Iris pigment epithelial cell (primary cell): ENCODE measurements at regions not wholly inside any gene's neighbourhood (a gene's known extent, or its start where the extent isn't known, plus 50 kb on each side); places are given as distances from the start of the nearest gene placed in this dataset.
"Not testable (repeated sequence)": the region's sequence is repeated elsewhere in the genome, so short reads cannot be mapped to it uniquely, and the experiment has no call there.

Experiments used
- DNase-seq: peaks from one replicate; pipeline ENCODE4 v3.0.0-alpha.2; 2011; ENCODE audit warnings: low read depth

GRCh38 chr2:67290451-67291290, 106.5 kb upstream of the ETAA1 start:
- DNase-seq, result peak; percentile 82

GRCh38 chr2:67294218-67294617, 102.9 kb upstream of the ETAA1 start:
- no peak for DNase-seq

GRCh38 chr2:67295406-67295805, 101.7 kb upstream of the ETAA1 start:
- DNase-seq, result no peak

GRCh38 chr2:67295851-67296250, 101.3 kb upstream of the ETAA1 start:
- DNase-seq, result peak; percentile 14

GRCh38 chr2:67304300-67304890, 92.7 kb upstream of the ETAA1 start:
- DNase-seq, result no peak

GRCh38 chr2:67309281-67309680, 87.9 kb upstream of the ETAA1 start:
- DNase-seq, result peak; percentile 40

GRCh38 chr2:67311536-67311935, 85.6 kb upstream of the ETAA1 start:
- peak; percentile 83 for DNase-seq

- DNase-seq, result no peak
Measured at GRCh38 chr2:67312871-67313270, 84.3 kb upstream of the ETAA1 start.

GRCh38 chr2:67313536-67313935, 83.6 kb upstream of the ETAA1 start:
- no peak for DNase-seq

GRCh38 chr2:67318031-67318430, 79.1 kb upstream of the ETAA1 start:
- DNase-seq, result no peak

GRCh38 chr2:67318563-67318962, 78.6 kb upstream of the ETAA1 start:
- no peak for DNase-seq

- peak; percentile 12 for DNase-seq
Measured at GRCh38 chr2:67318993-67319481, 78.1 kb upstream of the ETAA1 start.

- no peak for DNase-seq
Measured at GRCh38 chr2:67320861-67321587, 76.1 kb upstream of the ETAA1 start.

GRCh38 chr2:67321588-67321903, 75.6 kb upstream of the ETAA1 start:
- DNase-seq, result no peak

GRCh38 chr2:67322353-67323001, 74.7 kb upstream of the ETAA1 start:
- peak; percentile 32 for DNase-seq

GRCh38 chr2:67323209-67323991, 73.7 kb upstream of the ETAA1 start:
- no peak for DNase-seq

GRCh38 chr2:67329513-67329912, 67.6 kb upstream of the ETAA1 start:
- DNase-seq, result no peak

GRCh38 chr2:67329951-67330350, 67.2 kb upstream of the ETAA1 start:
- no peak for DNase-seq

- DNase-seq, result not testable (repeated sequence)
Measured at GRCh38 chr2:67331419-67332086, 65.6 kb upstream of the ETAA1 start.

GRCh38 chr2:67337903-67338302, 59.2 kb upstream of the ETAA1 start:
- DNase-seq, result no peak

GRCh38 chr2:67338601-67339233, 58.4 kb upstream of the ETAA1 start:
- no peak for DNase-seq
